NCI-H2227 (cell line): ENCODE measurements at regions not wholly inside any gene's neighbourhood (a gene's known extent, or its start where the extent isn't known, plus 50 kb on each side); places are given as distances from the start of the nearest gene placed in this dataset.

Experiments used
- DNase-seq: peaks from one replicate; lab custom pipeline; 2025; ENCODE audit not compliant: unreplicated experiment; lab: John Stamatoyannopoulos, UW

- DNase-seq = no peak
Observed at GRCh38 chr15:97528238-97528637, 432.3 kb upstream of the ARRDC4 start.

GRCh38 chr15:97545799-97546198, 414.7 kb upstream of the ARRDC4 start:
- DNase-seq = no peak

DNA sequence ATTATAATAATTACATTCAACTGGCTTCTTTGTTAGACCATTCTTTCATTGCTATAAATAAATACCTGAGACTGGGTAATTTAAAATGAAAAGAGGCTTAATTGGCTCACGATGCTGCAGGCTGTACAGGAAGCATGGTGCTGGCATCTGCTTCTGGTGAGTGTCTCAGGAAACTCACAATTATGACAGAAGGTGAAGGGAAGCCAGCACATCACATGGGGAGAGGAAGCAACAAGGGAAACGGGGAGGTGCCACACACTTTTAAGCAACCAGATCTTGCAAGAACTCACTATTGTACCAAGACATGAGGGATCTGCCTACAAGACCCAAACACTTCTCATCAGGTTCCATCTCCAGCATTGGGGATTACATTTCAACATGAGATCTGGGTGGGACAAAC, 413.1 kb upstream of the ARRDC4 start:
- DNase-seq = no peak

DNA sequence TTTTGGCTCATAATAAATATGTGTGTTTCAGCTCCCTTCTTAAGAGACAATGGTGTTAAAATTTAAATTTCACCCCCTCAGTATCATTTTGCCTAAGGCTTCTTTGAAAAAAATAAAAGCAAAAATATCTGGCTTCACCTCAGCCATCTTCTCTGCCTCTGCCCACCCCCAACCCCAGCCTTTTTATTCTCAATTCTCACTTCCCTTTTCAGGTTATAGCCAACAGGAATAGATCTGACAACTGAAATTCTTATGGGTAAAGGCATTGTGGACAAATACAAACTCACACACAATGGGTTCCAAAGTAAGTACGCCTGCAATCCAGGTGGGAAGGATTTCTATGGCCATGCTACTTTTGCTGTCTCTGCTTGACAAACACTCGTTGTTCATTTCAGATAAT, 399.0 kb upstream of the ARRDC4 start:
- DNase-seq = no peak

GRCh38 chr15:97563516-97563915, 397.0 kb upstream of the ARRDC4 start:
- DNase-seq = no peak

DNA sequence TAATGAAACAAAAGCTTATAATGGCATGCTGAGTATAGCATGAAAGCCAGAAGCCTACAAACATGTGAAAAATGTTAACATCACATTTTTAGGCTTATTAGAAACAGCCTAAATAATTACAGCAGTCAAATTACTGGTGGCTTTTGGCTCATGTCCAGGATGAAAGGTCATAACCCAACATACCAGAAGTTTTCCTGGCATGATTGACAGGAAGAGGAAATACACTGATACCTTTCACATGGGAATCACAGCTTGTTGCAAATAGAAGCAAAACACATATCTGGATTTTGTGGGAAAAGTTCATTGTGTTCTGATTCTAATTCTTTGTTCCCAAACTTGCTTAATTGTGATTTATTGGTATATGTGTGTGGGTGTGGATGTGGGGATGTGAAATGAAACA, 393.5 kb upstream of the ARRDC4 start:
- no peak for DNase-seq

DNA sequence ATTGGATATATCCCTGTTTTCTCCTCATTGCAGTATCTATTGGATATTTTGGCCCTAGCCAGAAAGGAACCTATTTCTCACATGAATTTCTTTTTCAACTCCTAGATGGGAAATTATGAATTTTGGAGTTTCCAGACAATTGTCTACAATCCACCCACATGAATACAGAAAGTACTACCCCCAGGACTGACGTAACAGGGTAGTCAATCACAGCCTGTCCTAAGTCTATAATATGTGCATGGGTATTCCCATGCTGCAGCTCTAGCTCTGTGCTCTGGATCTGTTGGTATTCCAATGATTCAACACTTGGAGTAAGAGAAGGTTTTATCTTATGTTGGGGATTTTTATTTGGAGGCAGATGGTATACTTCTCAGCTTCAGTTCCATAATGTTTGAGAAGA, 393.1 kb upstream of the ARRDC4 start:
- no peak for DNase-seq

DNA sequence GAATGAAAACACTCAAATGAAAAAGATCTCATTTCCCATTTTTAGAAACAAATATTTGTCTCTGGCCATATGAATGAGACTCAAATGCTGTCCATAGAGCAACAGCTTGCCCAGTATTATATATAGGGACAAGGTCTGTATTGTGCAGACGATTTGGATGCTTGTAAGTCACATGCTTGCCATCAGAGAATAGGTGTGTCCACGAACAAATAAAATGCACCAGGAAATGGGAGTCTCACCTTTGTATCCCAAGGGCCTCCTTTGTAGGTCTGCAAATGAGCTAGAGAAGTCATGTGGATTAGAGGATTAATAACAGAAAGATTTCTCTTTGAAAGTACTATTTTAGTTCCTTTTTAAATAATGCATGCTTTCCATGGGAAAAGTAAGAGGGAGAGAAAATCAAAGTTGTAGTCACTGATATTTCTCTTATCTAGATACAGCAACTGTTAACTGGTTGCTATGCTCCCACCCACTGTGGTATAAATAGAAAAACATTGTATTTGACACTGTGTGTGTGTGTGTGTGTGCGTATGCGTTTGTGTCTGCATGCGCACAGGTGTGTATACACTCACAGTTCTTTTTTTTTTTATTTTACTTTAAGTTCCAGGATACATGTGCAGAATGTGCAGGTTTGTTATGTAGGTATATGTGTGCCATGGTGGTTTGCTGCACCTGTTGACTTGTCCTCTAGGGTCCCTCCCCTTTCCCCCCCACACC, 383.4 kb upstream of the ARRDC4 start:
- DNase-seq = no peak

- no peak for DNase-seq
Observed at GRCh38 chr15:97585408-97585807, 375.1 kb upstream of the ARRDC4 start.

- DNase-seq = no peak
Observed at GRCh38 chr15:97592778-97593177, 367.7 kb upstream of the ARRDC4 start.

DNA sequence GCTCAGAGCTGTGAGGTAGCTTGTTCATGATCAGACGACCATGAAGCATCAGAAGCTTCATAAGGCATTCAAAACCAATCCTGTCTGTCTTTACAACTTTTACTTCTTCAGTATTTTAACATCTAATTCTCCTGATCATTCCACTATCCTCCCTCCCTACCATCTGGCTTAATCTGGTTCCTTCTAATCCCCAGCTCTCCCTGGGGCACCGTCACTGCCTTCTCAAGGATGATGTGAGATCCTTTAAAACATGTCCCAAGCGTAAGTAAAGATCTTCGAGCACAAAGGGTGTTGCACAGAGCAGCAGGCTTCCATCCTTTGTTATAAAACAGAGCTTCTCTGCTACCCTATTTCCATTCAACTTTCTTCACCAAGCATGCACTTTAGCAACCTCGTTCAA, 362.7 kb upstream of the ARRDC4 start:
- no peak for DNase-seq

GRCh38 chr15:97598353-97598798, 362.1 kb upstream of the ARRDC4 start:
- peak; percentile 39 for DNase-seq

- DNase-seq = no peak
Observed at GRCh38 chr15:97600190-97600589, 360.3 kb upstream of the ARRDC4 start.

DNA sequence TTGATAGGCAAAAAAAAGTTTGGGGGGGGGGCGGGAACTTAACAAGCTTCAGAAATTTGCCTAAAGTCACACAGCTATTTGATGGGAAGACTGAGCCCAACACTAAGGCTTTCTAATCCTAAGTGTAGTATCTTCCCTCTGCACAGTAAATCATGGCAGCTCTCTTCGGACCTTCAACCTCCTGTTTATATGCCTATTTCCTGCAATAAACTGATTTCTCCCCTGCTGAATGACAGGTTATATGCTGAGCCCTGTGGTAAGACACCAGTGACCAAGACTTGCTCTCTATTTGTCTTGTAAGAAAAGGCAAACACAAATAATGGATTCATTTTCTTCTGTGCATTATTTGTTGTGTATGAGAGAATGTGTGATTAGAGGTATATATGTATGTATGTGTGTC, 355.8 kb upstream of the ARRDC4 start:
- DNase-seq = no peak

GRCh38 chr15:97615114-97615513, 345.4 kb upstream of the ARRDC4 start:
- DNase-seq = no peak

DNA sequence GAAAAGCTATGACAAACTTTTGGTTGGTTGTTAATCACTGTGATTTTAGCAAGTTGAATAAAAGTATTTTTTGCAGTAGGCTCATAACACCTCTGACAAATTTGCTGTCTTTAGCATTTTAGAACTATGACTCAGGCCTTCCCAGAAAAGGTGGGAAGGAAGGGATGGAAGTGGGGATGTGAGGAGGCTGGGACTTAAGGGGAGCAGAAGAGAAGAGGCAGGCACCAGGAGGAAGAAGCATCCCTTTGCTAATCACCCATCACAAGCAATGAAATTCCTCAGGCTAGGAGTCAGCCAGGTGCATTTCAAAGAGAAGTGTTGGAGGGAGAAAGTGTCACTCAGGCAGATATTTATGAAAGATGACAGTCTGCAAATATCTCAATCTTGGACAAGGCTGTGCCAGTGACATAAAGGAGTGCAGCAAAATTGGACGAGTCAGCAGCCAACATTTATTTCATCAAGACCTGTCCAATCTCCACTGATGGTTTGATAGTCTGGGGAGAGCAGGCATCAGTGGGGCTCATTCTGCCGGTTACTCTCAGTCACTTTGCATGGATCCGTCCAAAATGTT, 337.3 kb upstream of the ARRDC4 start:
- DNase-seq = no peak

- no peak for DNase-seq
Observed at GRCh38 chr15:97627634-97628033, 332.9 kb upstream of the ARRDC4 start.

GRCh38 chr15:97645758-97646157, 314.7 kb upstream of the ARRDC4 start:
- no peak for DNase-seq

DNA sequence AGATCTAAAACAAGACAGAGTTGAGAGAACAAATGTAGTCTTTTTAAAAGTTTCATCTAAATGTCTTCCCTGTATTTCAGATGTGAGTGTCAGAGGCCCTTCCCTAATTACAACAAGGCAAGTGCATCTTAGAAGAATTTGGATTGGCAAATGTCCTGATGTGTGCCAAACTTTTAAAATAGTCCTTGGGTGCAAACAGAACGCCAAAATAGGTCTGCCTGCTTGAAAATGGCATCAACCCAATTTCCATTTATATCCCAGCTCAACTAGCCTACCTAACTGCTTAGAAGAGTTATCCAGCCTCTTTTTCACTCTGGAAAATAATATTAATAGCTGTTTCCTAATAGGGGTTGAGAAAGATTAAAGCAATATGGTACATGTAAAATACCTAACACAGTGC, 311.8 kb upstream of the ARRDC4 start:
- DNase-seq = no peak

- no peak for DNase-seq
Observed at GRCh38 chr15:97652041-97652440, 308.5 kb upstream of the ARRDC4 start.

DNA sequence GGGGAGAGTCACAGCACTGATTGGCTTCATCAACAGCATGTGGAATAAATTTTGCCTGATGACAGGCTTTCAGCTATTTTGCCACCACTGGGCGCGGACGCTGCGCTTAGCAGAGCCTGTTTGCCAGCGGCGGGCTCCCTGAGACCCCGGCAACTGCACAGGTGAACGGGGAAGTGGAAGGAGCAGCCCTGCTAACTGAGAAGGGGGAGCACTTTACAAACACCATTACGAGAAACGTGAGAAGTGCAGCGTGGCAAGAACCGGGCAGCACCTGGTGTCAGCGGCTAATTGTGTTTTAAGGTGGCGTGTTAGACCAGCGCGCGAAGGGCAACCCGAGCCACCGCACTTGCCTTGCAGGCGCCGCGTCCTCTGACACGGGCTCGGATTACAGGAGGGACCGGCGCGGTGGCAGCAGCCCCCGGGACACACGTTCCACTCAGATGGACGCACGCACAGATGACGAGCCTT, 307.8 kb upstream of the ARRDC4 start:
- peak; percentile 16 for DNase-seq

DNA sequence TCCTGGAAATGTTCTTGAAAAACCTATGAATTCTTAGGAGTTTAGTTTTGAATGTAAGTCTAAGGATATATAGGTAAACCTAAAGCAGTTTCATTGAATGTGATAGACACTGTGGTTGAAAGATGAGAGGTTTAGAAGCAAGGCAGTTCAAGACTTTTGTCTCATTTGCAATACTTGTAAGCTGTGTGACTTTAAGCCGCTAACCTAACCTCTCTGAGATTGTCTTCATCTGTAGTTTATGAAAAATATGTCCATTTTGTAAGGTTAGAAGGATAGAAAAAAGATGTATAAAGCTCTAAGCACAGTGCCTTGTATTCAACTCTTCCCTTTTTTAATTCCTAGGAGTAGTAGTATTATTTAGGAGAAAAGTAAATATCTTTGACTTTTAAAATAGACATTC, 306.6 kb upstream of the ARRDC4 start:
- DNase-seq = no peak
